HCT116 (cell line): ENCODE measurements at regions not wholly inside any gene's neighbourhood (a gene's known extent, or its start where the extent isn't known, plus 50 kb on each side); places are given as distances from the start of the nearest gene placed in this dataset.

Source experiments
- ATAC-seq: fragments of 200-7000 bp; cut with Tn5 transposase; 2 replicates; pipeline ENCODE4 v1.9.1; 2020; ENCODE audit warnings: mild to moderate bottlenecking, moderate library complexity
- BruUV-seq: library from RNA; stranded (reverse); fragments of 400-500 nt; replicated peaks from 2 replicates; lab custom pipeline; 2021; lab: Mats Ljungman, UMichigan
- CTCF ChIA-PET: fragments of 300-600 bp; sonication (Branson Sonifier 250); formaldehyde crosslinking; loops from one replicate; lab custom pipeline; 2021; ENCODE audit warnings: antibody characterized with exemption; lab: Charles Lee
- POLR2A ChIA-PET: fragments of 300-600, 350-600 bp; sonication (Branson Sonifier 250); formaldehyde crosslinking; loops from one replicate; lab custom pipeline; 2021; ENCODE audit warnings: antibody characterized with exemption; lab: Charles Lee
- RAD21 ChIA-PET, 2 experiments: fragments of 300-600 bp; sonication (Branson Sonifier 250); formaldehyde crosslinking; loops; one replicate each; lab custom pipeline; 2023; ENCODE audit warnings: low total read pairs in 2 of 2; ENCODE audit not compliant: uncharacterized antibody in 2 of 2, unreplicated experiment in 2 of 2, low non-redundant PET in 1 of 2; lab: Charles Lee
- DNase-seq: peaks from one replicate; pipeline ENCODE4 v3.0.0-alpha.2; 2010; ENCODE audit warnings: low read depth, low spot score
- H2AFZ ChIP-seq: fragments of 200-600 bp; shearing (Covaris generic), sonication (generic); 2 replicates; pipeline ENCODE4 v1.6.1; 2017; ENCODE audit warnings: low read depth, mixed run types, mixed read lengths, antibody characterized with exemption, low read length; ENCODE audit not compliant: poor library complexity, severe bottlenecking
- H3K27ac ChIP-seq: 2 replicates; pipeline ENCODE4 v1.5.1; 2012; ENCODE audit warnings: low read depth, low read length
- H3K27me3 ChIP-seq: fragments of 200-600 bp; sonication (generic); 2 replicates; pipeline ENCODE4 v1.6.1; 2016; ENCODE audit warnings: mixed run types, low read length, mixed read lengths; ENCODE audit not compliant: insufficient read depth
- H3K36me3 ChIP-seq, 2 experiments: fragments of 200-500 bp in 1 of 2; fragments of 200-600 bp in 1 of 2; sonication (Bioruptor generic) in 1 of 2; sonication (generic) in 1 of 2; 2 replicates each; pipeline versions ENCODE4 v1.5.1 to v1.6.1; 2014 to 2016; ENCODE audit warnings: low read length in 2 of 2, inconsistent platforms in 1 of 2, mixed read lengths in 1 of 2, mixed run types in 1 of 2; ENCODE audit not compliant: insufficient read depth in 2 of 2, control insufficient read depth in 1 of 2
- H3K4me1 ChIP-seq, 2 experiments: fragments of 200-600 bp in 1 of 2; sonication (generic) in 1 of 2; 2 replicates each; pipeline versions ENCODE4 v1.5.1 to v1.6.1; 2012 to 2017; ENCODE audit warnings: low read length in 2 of 2, inconsistent platforms in 1 of 2, mild to moderate bottlenecking in 1 of 2, mixed read lengths in 1 of 2, mixed run types in 1 of 2, moderate library complexity in 1 of 2; ENCODE audit not compliant: insufficient read depth in 2 of 2, control insufficient read depth in 1 of 2
- H3K4me2 ChIP-seq: fragments of 200-600 bp; sonication (generic); 2 replicates; pipeline ENCODE4 v1.6.1; 2017; ENCODE audit warnings: mixed run types, low read length, mixed read lengths
- H3K4me3 ChIP-seq, 2 experiments: fragments of 200-600 bp in 1 of 2; sonication (generic) in 1 of 2; replicated peaks in 1 of 2; 2 replicates each; pipeline ENCODE4 v1.5.1; 2011 to 2016; ENCODE audit warnings: low read length in 2 of 2, control low read depth in 1 of 2, low read depth in 1 of 2, mild to moderate bottlenecking in 1 of 2, mixed read lengths in 1 of 2, mixed run types in 1 of 2
- H3K79me2 ChIP-seq: fragments of 200-600 bp; sonication (generic); 2 replicates; pipeline ENCODE4 v1.6.1; 2017; ENCODE audit warnings: mild to moderate bottlenecking, mixed run types, low read length, moderate library complexity, mixed read lengths; ENCODE audit not compliant: insufficient read depth
- H3K9ac ChIP-seq: fragments of 200-600 bp; sonication (generic); 2 replicates; pipeline ENCODE4 v1.6.1; 2016; ENCODE audit warnings: low read length, mixed read lengths
- H3K9me2 ChIP-seq: fragments of 200-600 bp; sonication (generic), shearing (Covaris generic); 2 replicates; pipeline ENCODE4 v1.6.1; 2017; ENCODE audit warnings: mixed run types, mild to moderate bottlenecking, moderate library complexity; ENCODE audit not compliant: insufficient read depth
- H3K9me3 ChIP-seq, 2 experiments: fragments of 200-500 bp in 1 of 2; fragments of 200-600 bp in 1 of 2; sonication (Bioruptor generic) in 1 of 2; sonication (generic) in 1 of 2; 2 replicates each; pipeline ENCODE4 v1.6.1; 2014 to 2017; ENCODE audit warnings: low read length in 2 of 2, mixed read lengths in 2 of 2, inconsistent platforms in 1 of 2, low read depth in 1 of 2, mild to moderate bottlenecking in 1 of 2, mixed run types in 1 of 2, moderate library complexity in 1 of 2; ENCODE audit not compliant: control insufficient read depth in 1 of 2, insufficient read depth in 1 of 2
- H4K20me1 ChIP-seq: fragments of 200-600 bp; sonication (generic), shearing (Covaris generic); 2 replicates; pipeline ENCODE4 v1.6.1; 2017; ENCODE audit warnings: mixed run types, mild to moderate bottlenecking, moderate library complexity; ENCODE audit not compliant: insufficient read depth
- CEBPB ChIP-seq: IDR thresholded peaks from 2 replicates; pipeline ENCODE4 v1.6.1; 2012; ENCODE audit warnings: low read depth
- ELF1 ChIP-seq: IDR thresholded peaks from 2 replicates; pipeline ENCODE4 v1.6.1; 2012; ENCODE audit warnings: low read depth, borderline replicate concordance
- EZH2phosphoT487 ChIP-seq: fragments of 200-600 bp; IDR thresholded peaks from 2 replicates; pipeline ENCODE4 v1.6.1; 2018; ENCODE audit warnings: antibody characterized with exemption, borderline replicate concordance
- FOSL1 ChIP-seq: IDR thresholded peaks from 2 replicates; pipeline ENCODE4 v1.6.1; 2012; ENCODE audit warnings: low read depth
- JUND ChIP-seq: IDR thresholded peaks from 2 replicates; pipeline ENCODE4 v1.6.1; 2012
- RAD21 ChIP-seq: IDR thresholded peaks from 2 replicates; pipeline ENCODE4 v1.6.1; 2012; ENCODE audit warnings: low read depth, mild to moderate bottlenecking
- SIN3A ChIP-seq: IDR thresholded peaks from 2 replicates; pipeline ENCODE4 v1.6.1; 2012; ENCODE audit warnings: low read depth
- SRF ChIP-seq: IDR thresholded peaks from 2 replicates; pipeline ENCODE4 v1.6.1; 2012; ENCODE audit warnings: low read depth
- TCF7L2 ChIP-seq: IDR thresholded peaks from 2 replicates; pipeline ENCODE4 v1.7.0; 2011; ENCODE audit warnings: borderline replicate concordance, inconsistent platforms; ENCODE audit not compliant: insufficient read depth, insufficient read length; ENCODE audit errors: extremely low read depth
- ZFX ChIP-seq: fragments of 450-650 bp; IDR thresholded peaks from 2 replicates; pipeline ENCODE4 v1.6.1; 2017
- ZNF274 ChIP-seq: fragments of 200-500 bp; sonication (Bioruptor generic); IDR thresholded peaks from 2 replicates; pipeline ENCODE4 v1.6.1; 2014; ENCODE audit warnings: mild to moderate bottlenecking, low read depth, low read length, inconsistent platforms
- intact Hi-C: fragments of 100-400 bp; cut with micrococcal nuclease; formaldehyde crosslinking; loops from 2 replicates; pipeline ENCODE4 v1.10.0; 2022
- TF ChIP-seq, protein P1 (sequence below): IDR thresholded peaks from 2 replicates; pipeline ENCODE4 v1.6.1; 2012; ENCODE audit warnings: low read depth
- TF ChIP-seq, protein P2 (sequence below): IDR thresholded peaks from 2 replicates; pipeline ENCODE4 v1.6.1; 2012

DNA sequence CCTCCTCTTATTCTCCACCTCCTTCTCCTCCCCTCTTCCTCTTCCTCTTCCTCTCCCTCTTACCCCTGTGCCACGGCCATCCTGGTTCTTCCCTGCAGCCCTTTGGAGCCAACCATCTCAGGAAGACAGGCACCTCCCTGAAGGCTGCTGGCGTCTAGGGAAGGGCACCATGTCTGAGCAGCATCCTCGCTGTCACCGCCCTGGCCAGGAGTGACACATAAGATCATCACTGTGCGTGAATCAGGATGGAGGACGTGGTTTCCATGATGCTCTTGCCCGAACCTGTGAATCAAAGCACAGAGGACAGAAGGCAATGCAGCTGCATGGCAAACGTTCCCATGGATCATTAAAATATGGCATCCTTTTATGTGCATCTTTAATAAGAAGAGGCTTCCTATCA lies 236.0 kb downstream of the SH3BP4 start:
- POLR2A ChIA-PET: interaction anchor here (1.3 kb wide), 1 partner anchor 9 kb away, joined by 3 read pairs; no protein-coding TSS in a partner anchor
- Histone ChIP-seq H3K27me3 (0 out of 2 replicates have a peak, but pooled peaks cover 5% of the 10 kb centered on the region), H3K4me1 (no peaks in the 10 kb centered on the region), H3K9me2 (no peaks in the 10 kb centered on the region), H3K4me3 (no peak overlapping the region), H3K36me3 (no peaks in the 10 kb centered on the region), H3K9me3 (no peaks in the 10 kb centered on the region), H3K9ac (no peak overlapping the region), H3K27ac (no peak overlapping the region), H3K4me2 (no peak overlapping the region), H4K20me1 (no peaks in the 10 kb centered on the region), H2AFZ (no peak overlapping the region), H3K79me2 (no peaks in the 10 kb centered on the region)
- no peak for TF ChIP-seq ZNF274
- TF ChIP-seq RAD21: no peak
- TF ChIP-seq, protein P1, sequence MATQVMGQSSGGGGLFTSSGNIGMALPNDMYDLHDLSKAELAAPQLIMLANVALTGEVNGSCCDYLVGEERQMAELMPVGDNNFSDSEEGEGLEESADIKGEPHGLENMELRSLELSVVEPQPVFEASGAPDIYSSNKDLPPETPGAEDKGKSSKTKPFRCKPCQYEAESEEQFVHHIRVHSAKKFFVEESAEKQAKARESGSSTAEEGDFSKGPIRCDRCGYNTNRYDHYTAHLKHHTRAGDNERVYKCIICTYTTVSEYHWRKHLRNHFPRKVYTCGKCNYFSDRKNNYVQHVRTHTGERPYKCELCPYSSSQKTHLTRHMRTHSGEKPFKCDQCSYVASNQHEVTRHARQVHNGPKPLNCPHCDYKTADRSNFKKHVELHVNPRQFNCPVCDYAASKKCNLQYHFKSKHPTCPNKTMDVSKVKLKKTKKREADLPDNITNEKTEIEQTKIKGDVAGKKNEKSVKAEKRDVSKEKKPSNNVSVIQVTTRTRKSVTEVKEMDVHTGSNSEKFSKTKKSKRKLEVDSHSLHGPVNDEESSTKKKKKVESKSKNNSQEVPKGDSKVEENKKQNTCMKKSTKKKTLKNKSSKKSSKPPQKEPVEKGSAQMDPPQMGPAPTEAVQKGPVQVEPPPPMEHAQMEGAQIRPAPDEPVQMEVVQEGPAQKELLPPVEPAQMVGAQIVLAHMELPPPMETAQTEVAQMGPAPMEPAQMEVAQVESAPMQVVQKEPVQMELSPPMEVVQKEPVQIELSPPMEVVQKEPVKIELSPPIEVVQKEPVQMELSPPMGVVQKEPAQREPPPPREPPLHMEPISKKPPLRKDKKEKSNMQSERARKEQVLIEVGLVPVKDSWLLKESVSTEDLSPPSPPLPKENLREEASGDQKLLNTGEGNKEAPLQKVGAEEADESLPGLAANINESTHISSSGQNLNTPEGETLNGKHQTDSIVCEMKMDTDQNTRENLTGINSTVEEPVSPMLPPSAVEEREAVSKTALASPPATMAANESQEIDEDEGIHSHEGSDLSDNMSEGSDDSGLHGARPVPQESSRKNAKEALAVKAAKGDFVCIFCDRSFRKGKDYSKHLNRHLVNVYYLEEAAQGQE: no peak
- no peak for TF ChIP-seq ELF1
- TF ChIP-seq FOSL1: no peak
- TF ChIP-seq CEBPB: no peak
- TF ChIP-seq SIN3A: no peak
- TF ChIP-seq JUND: no peak
- TF ChIP-seq, protein P2, sequence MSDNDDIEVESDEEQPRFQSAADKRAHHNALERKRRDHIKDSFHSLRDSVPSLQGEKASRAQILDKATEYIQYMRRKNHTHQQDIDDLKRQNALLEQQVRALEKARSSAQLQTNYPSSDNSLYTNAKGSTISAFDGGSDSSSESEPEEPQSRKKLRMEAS: no peak
- no peak for TF ChIP-seq TCF7L2
- TF ChIP-seq EZH2phosphoT487: no peak
- TF ChIP-seq SRF: no peak
- no peak for TF ChIP-seq ZFX
- BruUV-seq: no TSS peak
- RAD21 ChIA-PET: no interaction called here
- ATAC-seq (no peak), DNase-seq (no peak)
- CTCF ChIA-PET: no interaction called here
- intact Hi-C loops: no loop called here
